ENCODE measurements at regions not wholly inside any gene's neighbourhood (a gene's known extent, or its start where the extent isn't known, plus 50 kb on each side); places are given as distances from the start of the nearest gene placed in this dataset.

GRCh38 chr21:19853709-19854575 is 1144.3 kb upstream of the NCAM2 start:
- DNase-seq (ENCODE audit: low spot score) = no peak
- no peak for TF ChIP-seq CTCF (IDR thresholded peaks at IDR 0.05; ENCODE audit: borderline replicate concordance, control extremely low read depth, extremely low read depth, insufficient read depth, missing control alignments)
- in situ Hi-C loops (cut with MboI; ENCODE audit: low sequenced_read_pairs, unreplicated experiment) = no loop called here

- TF ChIP-seq CTCF (IDR thresholded peaks at IDR 0.05; ENCODE audit: borderline replicate concordance, control extremely low read depth, extremely low read depth, insufficient read depth, missing control alignments) = no peak
- in situ Hi-C loops (cut with MboI; ENCODE audit: low sequenced_read_pairs, unreplicated experiment) = no loop called here
- no peak for DNase-seq (ENCODE audit: low spot score)
Measured at GRCh38 chr21:19855522-19855921, 1142.7 kb upstream of the NCAM2 start.

DNA sequence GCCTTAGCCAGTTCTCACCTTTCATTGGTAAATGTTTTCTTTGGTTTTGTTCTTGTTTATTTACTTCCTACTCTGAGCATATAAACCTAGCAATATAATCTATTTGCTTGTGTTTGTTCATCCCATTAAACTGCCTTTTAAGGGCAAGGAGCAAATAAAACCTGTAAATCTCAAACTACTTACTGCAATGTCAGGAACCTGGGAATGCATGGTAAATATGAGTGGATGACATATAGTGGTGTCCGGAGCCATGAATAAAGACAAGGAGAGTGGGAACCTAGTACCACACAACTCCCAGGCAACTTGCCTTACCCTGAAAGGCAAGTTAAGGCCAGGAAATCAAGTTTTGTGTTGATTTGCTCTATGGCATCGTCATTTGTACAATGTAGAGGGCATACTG is 1133.7 kb upstream of the NCAM2 start:
- no peak for DNase-seq (ENCODE audit: low spot score)
- in situ Hi-C loops (cut with MboI; ENCODE audit: low sequenced_read_pairs, unreplicated experiment) = no loop called here
- no peak for TF ChIP-seq CTCF (IDR thresholded peaks at IDR 0.05; ENCODE audit: borderline replicate concordance, control extremely low read depth, extremely low read depth, insufficient read depth, missing control alignments)

GRCh38 chr21:19870682-19871081 is 1127.5 kb upstream of the NCAM2 start:
- in situ Hi-C loops (cut with MboI; ENCODE audit: low sequenced_read_pairs, unreplicated experiment) = no loop called here
- no peak for DNase-seq (ENCODE audit: low spot score)
- no peak for TF ChIP-seq CTCF (IDR thresholded peaks at IDR 0.05; ENCODE audit: borderline replicate concordance, control extremely low read depth, extremely low read depth, insufficient read depth, missing control alignments)

DNA sequence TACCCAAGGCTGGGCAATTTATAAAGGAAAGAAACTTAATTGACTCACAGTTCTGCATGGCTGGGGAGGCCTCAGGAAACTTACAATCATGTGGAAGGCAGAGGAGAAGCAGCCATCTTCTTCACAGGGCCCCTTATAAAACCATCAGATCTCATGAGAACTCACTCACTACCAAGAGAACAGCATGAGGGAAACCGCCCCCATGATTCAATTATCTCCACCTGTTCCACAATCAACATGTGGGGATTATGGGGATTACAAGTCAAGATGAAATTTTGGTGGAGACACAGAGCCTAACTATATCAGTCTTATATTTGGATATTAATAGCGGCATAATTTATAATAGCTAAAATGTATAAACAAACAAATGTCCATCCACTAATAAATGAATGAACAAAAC is 1123.7 kb upstream of the NCAM2 start:
- no peak for TF ChIP-seq CTCF (IDR thresholded peaks at IDR 0.05; ENCODE audit: borderline replicate concordance, control extremely low read depth, extremely low read depth, insufficient read depth, missing control alignments)
- DNase-seq (ENCODE audit: low spot score) = no peak
- in situ Hi-C loops (cut with MboI; ENCODE audit: low sequenced_read_pairs, unreplicated experiment) = no loop called here

DNA sequence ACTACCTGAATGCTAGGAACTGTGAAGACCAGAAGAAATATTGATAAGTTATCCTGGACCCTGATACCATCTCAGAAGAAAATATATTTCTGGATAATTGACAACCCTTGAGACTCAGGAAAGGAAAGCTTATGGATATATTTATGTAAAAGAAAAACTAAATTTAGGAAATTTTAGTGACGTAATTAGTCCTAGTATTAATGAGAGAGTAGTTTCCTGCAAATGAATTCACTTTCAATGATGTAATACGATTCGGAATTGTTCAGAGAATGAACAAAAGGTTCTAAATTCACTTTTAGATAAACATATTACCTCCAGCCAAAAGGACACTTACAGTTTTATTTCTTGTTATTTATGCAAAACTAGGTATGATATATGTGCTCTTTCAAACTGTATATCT is 1120.1 kb upstream of the NCAM2 start:
- in situ Hi-C loops (cut with MboI; ENCODE audit: low sequenced_read_pairs, unreplicated experiment) = no loop called here
- TF ChIP-seq CTCF (IDR thresholded peaks at IDR 0.05; ENCODE audit: borderline replicate concordance, control extremely low read depth, extremely low read depth, insufficient read depth, missing control alignments) = no peak
- DNase-seq (ENCODE audit: low spot score) = no peak
